LoVo (cell line): ENCODE measurements at regions not wholly inside any gene's neighbourhood (a gene's known extent, or its start where the extent isn't known, plus 50 kb on each side); places are given as distances from the start of the nearest gene placed in this dataset.

Source experiments
- DNase-seq: peaks from one replicate; pipeline ENCODE4 v3.0.0-alpha.2; 2016; ENCODE audit warnings: low spot score

- DNase-seq = no peak
These were observed 190.2 kb upstream of the MYL2 start for GRCh38 chr12:111110556-111110955.

GRCh38 chr12:111108726-111109125 is 188.3 kb upstream of the MYL2 start:
- no peak for DNase-seq

GRCh38 chr12:111107392-111108178 is 187.2 kb upstream of the MYL2 start:
- DNase-seq = no peak

GRCh38 chr12:111105294-111105693 is 184.9 kb upstream of the MYL2 start:
- no peak for DNase-seq

- no peak for DNase-seq
These were observed 183.2 kb upstream of the MYL2 start for GRCh38 chr12:111103583-111103982.

- no peak for DNase-seq
These were observed 181.8 kb upstream of the MYL2 start for GRCh38 chr12:111102102-111102739.

- DNase-seq = no peak
These were observed 180.6 kb upstream of the MYL2 start for GRCh38 chr12:111101003-111101402.

- DNase-seq = no peak
These were observed 180.2 kb upstream of the MYL2 start for GRCh38 chr12:111100554-111100953.

- no peak for DNase-seq
These were observed 179.6 kb upstream of the MYL2 start for GRCh38 chr12:111100003-111100402.

- no peak for DNase-seq
These were observed 178.8 kb upstream of the MYL2 start for GRCh38 chr12:111099186-111099585.

- DNase-seq = no peak
These were observed 174.0 kb upstream of the MYL2 start for GRCh38 chr12:111094157-111095010.

GRCh38 chr12:111093428-111094142 is 173.2 kb upstream of the MYL2 start:
- no peak for DNase-seq

GRCh38 chr12:111091051-111091450 is 170.7 kb upstream of the MYL2 start:
- DNase-seq = no peak

- no peak for DNase-seq
These were observed 169.2 kb upstream of the MYL2 start for GRCh38 chr12:111089616-111090015.

- DNase-seq = no peak
These were observed 168.0 kb upstream of the MYL2 start for GRCh38 chr12:111088409-111088808.

GRCh38 chr12:111086947-111087700 is 166.7 kb upstream of the MYL2 start:
- no peak for DNase-seq

- no peak for DNase-seq
These were observed 164.7 kb upstream of the MYL2 start for GRCh38 chr12:111085096-111085495.

GRCh38 chr12:111084605-111085004 is 164.2 kb upstream of the MYL2 start:
- no peak for DNase-seq

- no peak for DNase-seq
These were observed 163.8 kb upstream of the MYL2 start for GRCh38 chr12:111084158-111084557.

GRCh38 chr12:111081600-111081999 is 161.2 kb upstream of the MYL2 start:
- no peak for DNase-seq

GRCh38 chr12:111078731-111079130 is 158.4 kb upstream of the MYL2 start:
- no peak for DNase-seq
